ENCODE measurements at regions not wholly inside any gene's neighbourhood (a gene's known extent, or its start where the extent isn't known, plus 50 kb on each side); places are given as distances from the start of the nearest gene placed in this dataset.

- Histone ChIP-seq H3K4me3 (no peak overlapping the region), H3K4me1 (no peaks in the 10 kb centered on the region), H3K9me3 (no peaks in the 10 kb centered on the region), H3K27me3 (no peaks in the 10 kb centered on the region), H3K27ac (no peak overlapping the region), H3K36me3 (no peaks in the 10 kb centered on the region)
- intact Hi-C loops (cut with DNase I; ENCODE audit: low total_unique reads): no loop called here
- TF ChIP-seq CTCF (IDR thresholded peaks at IDR 0.05) (no peak), POLR2AphosphoS5 (IDR thresholded peaks at IDR 0.05) (no peak), POLR2A (IDR thresholded peaks at IDR 0.05) (no peak)
- no peak for DNase-seq (ENCODE audit: low spot score in 2 of 2)
These were observed 194.0 kb upstream of the RBMS1 start for GRCh38 chr2:160687629-160688028.

- Histone ChIP-seq H3K4me3 (no peak overlapping the region), H3K27me3 (no peaks in the 10 kb centered on the region), H3K4me1 (no peaks in the 10 kb centered on the region), H3K27ac (no peak overlapping the region), H3K9me3 (no peaks in the 10 kb centered on the region), H3K36me3 (no peaks in the 10 kb centered on the region)
- DNase-seq (ENCODE audit: low spot score in 2 of 2): no peak
- TF ChIP-seq CTCF (IDR thresholded peaks at IDR 0.05) (no peak), POLR2AphosphoS5 (IDR thresholded peaks at IDR 0.05) (no peak), POLR2A (IDR thresholded peaks at IDR 0.05) (no peak)
- intact Hi-C loops (cut with DNase I; ENCODE audit: low total_unique reads): no loop called here
These were observed 195.8 kb upstream of the RBMS1 start for GRCh38 chr2:160689441-160689840.

- no peak for DNase-seq (ENCODE audit: low spot score in 2 of 2)
- H3K4me1 ChIP-seq: no peaks in the 10 kb centered on the region
- no peak overlapping the region for H3K27ac ChIP-seq
- H3K4me3 ChIP-seq: no peak overlapping the region
- no peaks in the 10 kb centered on the region for H3K9me3 ChIP-seq
- no peak for TF ChIP-seq POLR2AphosphoS5 (IDR thresholded peaks at IDR 0.05)
- TF ChIP-seq CTCF (IDR thresholded peaks at IDR 0.05): no peak
- TF ChIP-seq POLR2A (IDR thresholded peaks at IDR 0.05): no peak
- H3K27me3 ChIP-seq: no peaks in the 10 kb centered on the region
- no peaks in the 10 kb centered on the region for H3K36me3 ChIP-seq
- intact Hi-C loops (cut with DNase I; ENCODE audit: low total_unique reads): no loop called here
These were observed 200.6 kb upstream of the RBMS1 start for GRCh38 chr2:160694221-160694620.

- Histone ChIP-seq H3K4me3 (no peak overlapping the region), H3K4me1 (no peaks in the 10 kb centered on the region), H3K9me3 (no peaks in the 10 kb centered on the region), H3K27me3 (no peaks in the 10 kb centered on the region), H3K27ac (no peak overlapping the region), H3K36me3 (no peaks in the 10 kb centered on the region)
- no peak for TF ChIP-seq POLR2AphosphoS5 (IDR thresholded peaks at IDR 0.05)
- no peak for TF ChIP-seq CTCF (IDR thresholded peaks at IDR 0.05)
- TF ChIP-seq POLR2A (IDR thresholded peaks at IDR 0.05): no peak
- intact Hi-C loops (cut with DNase I; ENCODE audit: low total_unique reads): no loop called here
- DNase-seq (ENCODE audit: low spot score in 2 of 2): no peak
These were observed 201.0 kb upstream of the RBMS1 start for GRCh38 chr2:160694631-160695030.

- Histone ChIP-seq H3K27ac (no peak overlapping the region), H3K27me3 (no peaks in the 10 kb centered on the region), H3K9me3 (no peaks in the 10 kb centered on the region), H3K36me3 (no peaks in the 10 kb centered on the region), H3K4me3 (no peak overlapping the region), H3K4me1 (no peaks in the 10 kb centered on the region)
- intact Hi-C loops (cut with DNase I; ENCODE audit: low total_unique reads): no loop called here
- TF ChIP-seq POLR2A (IDR thresholded peaks at IDR 0.05) (no peak), CTCF (IDR thresholded peaks at IDR 0.05) (no peak), POLR2AphosphoS5 (IDR thresholded peaks at IDR 0.05) (no peak)
- no peak for DNase-seq (ENCODE audit: low spot score in 2 of 2)
These were observed 201.9 kb upstream of the RBMS1 start for GRCh38 chr2:160695402-160696086.

All from breast epithelium (tissue), 4 donors.